ENCODE measurements at regions not wholly inside any gene's neighbourhood (a gene's known extent, or its start where the extent isn't known, plus 50 kb on each side); places are given as distances from the start of the nearest gene placed in this dataset.
"Not testable (repeated sequence)": the region's sequence is repeated elsewhere in the genome, so short reads cannot be mapped to it uniquely, and the experiment has no call there.

DNA sequence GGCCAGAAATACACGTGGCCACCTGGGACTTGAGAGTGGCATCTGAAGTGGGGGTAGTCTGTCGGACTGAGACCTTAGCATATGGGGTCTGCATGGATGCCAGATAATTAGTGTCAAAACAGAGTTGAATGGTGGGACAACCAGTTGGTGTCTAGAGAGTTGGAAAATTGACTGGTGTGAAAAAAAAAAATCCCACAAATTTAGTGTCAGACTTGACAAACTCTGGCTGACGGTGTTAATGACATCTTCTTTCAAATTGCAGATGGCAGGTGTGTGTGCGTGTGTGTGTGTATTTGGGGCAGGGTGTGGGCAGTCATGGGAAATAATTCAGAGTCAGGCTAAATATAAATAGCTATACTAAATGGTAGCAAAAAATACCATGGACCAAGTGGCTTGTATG lies 365.4 kb upstream of the RGPD4 start:
- no peak for DNase-seq (ENCODE audit: low read depth)

GRCh38 chr2:107462181-107462580 lies 364.5 kb upstream of the RGPD4 start:
- DNase-seq (ENCODE audit: low read depth), result no peak

- DNase-seq (ENCODE audit: low read depth), result no peak
Observed at GRCh38 chr2:107466241-107466640, 360.5 kb upstream of the RGPD4 start.

GRCh38 chr2:107466984-107467773 lies 359.5 kb upstream of the RGPD4 start:
- DNase-seq (ENCODE audit: low read depth), result no peak

DNA sequence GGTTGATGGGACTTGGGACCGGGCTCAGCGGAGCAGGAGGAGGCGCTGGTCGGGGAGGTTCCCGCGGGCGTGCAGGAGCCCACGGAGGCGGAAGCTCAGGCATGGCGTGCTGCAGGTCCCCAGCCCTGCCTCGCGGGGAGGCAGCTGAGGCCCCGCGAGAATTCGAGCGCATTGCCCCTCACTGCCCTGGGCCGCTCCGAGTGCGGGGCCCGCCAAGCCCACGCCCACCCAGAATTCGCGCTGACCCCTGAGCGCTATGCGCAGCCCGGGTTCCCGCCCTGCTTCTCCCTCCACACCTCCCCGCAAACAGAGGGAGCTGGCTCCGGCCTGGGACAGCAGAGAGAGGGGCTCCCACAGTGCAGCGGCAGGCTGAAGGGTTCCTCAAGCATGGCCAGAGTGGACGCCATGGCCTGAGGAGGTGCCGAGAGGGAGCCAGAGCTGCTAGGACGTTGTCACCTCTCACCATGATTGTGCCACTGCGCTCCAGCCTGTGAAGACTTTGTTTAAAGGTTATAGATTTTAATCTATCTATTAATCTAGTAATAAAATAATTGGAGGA lies 357.2 kb upstream of the RGPD4 start:
- no peak for DNase-seq (ENCODE audit: low read depth)

GRCh38 chr2:107473150-107473549 lies 353.5 kb upstream of the RGPD4 start:
- DNase-seq (ENCODE audit: low read depth), result no peak

GRCh38 chr2:107475859-107476258 lies 350.8 kb upstream of the RGPD4 start:
- DNase-seq (ENCODE audit: low read depth), result no peak

GRCh38 chr2:107502539-107502938 lies 324.2 kb upstream of the RGPD4 start:
- no peak for DNase-seq (ENCODE audit: low read depth)

DNA sequence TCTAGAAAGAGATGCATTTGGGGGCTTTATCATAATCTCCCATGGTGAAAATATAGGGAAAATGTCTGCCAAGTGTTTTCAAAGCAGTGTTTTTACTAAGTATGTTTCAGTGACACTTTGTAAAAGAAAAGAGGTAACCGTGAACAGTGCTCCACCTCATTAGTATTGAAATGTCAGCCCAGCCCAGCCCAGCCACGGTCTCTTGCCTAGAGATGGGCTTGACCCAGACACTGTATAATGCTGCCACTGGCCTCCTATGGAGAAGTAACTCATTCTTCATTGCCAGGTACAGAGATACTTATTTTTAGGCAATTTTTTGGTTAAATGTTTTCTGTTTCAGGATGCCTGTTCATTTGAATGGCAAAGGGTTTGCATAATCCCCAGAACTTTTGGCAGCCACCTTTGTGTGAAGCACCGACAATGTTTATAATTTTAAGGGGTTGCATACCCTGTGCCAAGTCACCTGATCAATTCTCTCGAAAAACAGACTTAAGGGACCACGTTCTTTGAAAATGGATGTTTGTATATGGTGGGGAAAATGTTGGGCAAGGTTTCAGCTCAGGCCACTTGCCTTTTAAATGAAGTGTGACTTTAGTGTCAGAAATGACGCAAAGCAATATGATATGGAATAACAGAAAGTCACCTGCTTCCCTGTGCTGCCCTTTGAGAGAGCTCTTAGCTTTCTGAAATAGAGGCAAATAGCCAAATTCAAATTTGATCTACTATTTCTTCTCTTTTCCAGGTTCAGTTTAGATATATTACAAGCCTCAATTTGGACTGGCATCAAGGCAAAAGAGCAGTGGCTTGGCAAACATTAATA lies 314.5 kb upstream of the RGPD4 start:
- no peak for DNase-seq (ENCODE audit: low read depth)

GRCh38 chr2:107525406-107525805 lies 301.3 kb upstream of the RGPD4 start:
- DNase-seq (ENCODE audit: low read depth), result no peak

- peak; percentile 34 for DNase-seq (ENCODE audit: low read depth)
Observed at GRCh38 chr2:107529146-107529545, 297.5 kb upstream of the RGPD4 start.

DNA sequence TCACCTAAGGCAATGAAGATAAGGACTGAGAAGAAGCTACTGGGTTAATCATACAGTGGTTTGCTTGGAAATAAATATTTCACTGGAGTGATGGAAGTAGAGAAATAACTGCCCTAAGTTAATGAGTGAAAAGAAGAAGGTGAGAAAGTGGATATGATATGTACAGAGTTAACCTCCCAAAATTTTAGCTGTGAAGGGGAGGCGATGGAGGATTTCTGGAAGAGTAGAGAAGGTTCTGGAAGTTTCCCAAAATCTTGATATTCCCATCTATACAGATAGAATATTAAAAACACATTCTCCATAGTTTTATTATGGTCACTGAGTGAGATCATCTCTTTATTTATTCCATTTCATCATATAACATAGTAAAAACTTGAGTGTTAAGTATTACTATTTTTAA lies 296.6 kb upstream of the RGPD4 start:
- no peak for DNase-seq (ENCODE audit: low read depth)

DNA sequence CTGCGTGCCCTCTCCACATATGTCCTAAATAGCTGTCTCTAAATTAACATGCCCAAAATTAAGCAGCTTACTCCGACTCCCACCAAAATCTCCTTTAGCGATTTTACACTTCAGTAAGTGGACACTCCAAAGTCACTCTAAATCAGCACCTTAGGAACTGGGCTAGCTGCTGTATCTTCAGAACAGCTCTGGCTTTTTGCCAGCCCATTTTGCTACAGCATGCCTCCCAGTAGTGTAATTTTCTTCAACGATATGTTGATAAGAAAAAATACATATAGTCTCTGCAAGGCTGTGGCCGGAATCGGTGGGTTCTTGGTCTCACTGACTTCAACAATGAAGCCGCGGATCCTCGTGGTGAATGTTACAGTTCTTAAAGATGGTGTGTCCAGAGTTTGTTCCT lies 291.8 kb upstream of the RGPD4 start:
- DNase-seq (ENCODE audit: low read depth), result no peak

- not testable (repeated sequence) for DNase-seq (ENCODE audit: low read depth)
Observed at GRCh38 chr2:107535905-107536689, 290.6 kb upstream of the RGPD4 start.

DNA sequence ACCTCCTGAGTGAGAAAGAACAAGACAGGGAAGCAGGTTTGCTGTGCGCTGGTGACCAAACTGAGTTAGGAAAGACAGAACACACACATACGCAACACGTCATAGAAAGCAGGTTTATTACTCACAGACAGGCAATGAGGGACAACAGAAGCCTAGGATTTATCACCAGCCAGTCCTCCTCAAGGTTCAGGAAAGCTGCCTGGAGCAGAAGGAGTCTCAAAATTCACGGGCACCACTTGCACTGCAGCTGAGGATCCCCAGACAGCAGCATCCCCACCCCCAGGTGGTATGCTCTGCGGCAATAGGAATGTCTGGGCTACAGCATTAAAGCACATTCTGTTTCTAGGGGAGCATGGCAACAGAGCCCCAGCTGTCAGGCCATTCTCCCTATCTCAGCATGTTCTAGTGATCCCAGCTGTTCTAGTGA lies 284.4 kb upstream of the RGPD4 start:
- DNase-seq (ENCODE audit: low read depth), result no peak

GRCh38 chr2:107543793-107544192 lies 282.9 kb upstream of the RGPD4 start:
- no peak for DNase-seq (ENCODE audit: low read depth)

DNA sequence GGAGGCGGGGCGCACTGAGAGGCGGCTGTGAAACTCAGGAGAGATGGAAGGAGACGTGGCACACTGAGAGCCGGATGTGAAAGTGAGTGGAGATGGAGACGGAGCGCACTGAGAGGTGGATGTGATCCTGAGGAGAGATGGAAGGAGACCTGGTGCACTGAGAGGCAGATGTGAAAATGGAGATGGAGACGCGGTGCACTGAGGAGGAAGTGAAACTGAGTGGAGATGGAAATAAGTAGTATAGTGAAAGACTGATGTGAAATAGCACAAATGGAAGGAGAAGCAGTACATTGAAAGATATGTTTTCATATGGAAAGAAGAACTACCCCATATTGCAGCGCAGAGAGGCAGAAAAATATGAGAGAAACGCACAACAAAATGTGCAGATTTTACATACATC lies 281.6 kb upstream of the RGPD4 start:
- no peak for DNase-seq (ENCODE audit: low read depth)

DNA sequence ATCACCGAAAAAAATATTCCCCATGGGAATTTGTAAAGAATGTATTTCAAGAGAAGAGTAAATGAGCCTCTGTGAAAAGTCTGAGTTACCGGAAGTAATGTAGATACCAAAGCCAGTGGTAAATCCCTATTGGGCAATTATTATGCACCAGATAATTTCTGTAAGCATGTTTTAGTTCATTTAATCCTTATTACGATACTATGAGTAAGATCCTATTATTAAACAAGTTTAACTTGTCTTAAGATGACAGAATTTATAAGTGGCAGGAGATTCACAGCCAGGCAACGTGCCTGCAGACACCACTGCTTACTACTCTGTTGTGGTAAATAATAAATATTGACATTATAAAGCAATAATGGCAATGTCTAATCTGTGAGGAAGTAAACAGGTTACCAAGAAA lies 280.8 kb upstream of the RGPD4 start:
- DNase-seq (ENCODE audit: low read depth), result no peak

DNA sequence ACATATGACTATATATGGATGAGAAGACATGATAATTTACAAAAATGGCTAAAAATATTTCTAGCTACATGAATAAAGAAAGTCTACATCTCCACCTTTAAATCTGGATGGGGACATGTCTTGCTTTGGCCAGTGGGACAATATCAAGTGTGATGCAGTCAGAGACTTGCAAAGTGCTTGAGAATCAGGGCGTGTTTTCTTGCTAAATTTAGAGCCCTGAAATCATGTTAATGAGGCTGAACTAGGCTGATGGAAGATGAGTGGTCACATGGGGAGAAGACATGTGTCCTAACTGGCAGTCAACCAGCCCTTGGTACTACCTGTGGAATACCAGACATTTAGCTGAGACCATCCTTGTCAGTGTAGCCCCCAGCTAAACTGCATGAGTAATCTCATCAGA lies 278.5 kb upstream of the RGPD4 start:
- no peak for DNase-seq (ENCODE audit: low read depth)

GRCh38 chr2:107553046-107553445 lies 273.6 kb upstream of the RGPD4 start:
- DNase-seq (ENCODE audit: low read depth), result no peak

GRCh38 chr2:107553539-107553938 lies 273.2 kb upstream of the RGPD4 start:
- DNase-seq (ENCODE audit: low read depth), result no peak

- DNase-seq (ENCODE audit: low read depth), result no peak
Observed at GRCh38 chr2:107556038-107556627, 270.6 kb upstream of the RGPD4 start.
